ENCODE measurements at regions not wholly inside any gene's neighbourhood (a gene's known extent, or its start where the extent isn't known, plus 50 kb on each side); places are given as distances from the start of the nearest gene placed in this dataset.

GRCh38 chr6:99024089-99024488 is 76.3 kb upstream of the FBXL4 start:
- TF ChIP-seq, protein P1, sequence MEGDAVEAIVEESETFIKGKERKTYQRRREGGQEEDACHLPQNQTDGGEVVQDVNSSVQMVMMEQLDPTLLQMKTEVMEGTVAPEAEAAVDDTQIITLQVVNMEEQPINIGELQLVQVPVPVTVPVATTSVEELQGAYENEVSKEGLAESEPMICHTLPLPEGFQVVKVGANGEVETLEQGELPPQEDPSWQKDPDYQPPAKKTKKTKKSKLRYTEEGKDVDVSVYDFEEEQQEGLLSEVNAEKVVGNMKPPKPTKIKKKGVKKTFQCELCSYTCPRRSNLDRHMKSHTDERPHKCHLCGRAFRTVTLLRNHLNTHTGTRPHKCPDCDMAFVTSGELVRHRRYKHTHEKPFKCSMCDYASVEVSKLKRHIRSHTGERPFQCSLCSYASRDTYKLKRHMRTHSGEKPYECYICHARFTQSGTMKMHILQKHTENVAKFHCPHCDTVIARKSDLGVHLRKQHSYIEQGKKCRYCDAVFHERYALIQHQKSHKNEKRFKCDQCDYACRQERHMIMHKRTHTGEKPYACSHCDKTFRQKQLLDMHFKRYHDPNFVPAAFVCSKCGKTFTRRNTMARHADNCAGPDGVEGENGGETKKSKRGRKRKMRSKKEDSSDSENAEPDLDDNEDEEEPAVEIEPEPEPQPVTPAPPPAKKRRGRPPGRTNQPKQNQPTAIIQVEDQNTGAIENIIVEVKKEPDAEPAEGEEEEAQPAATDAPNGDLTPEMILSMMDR (IDR thresholded peaks at IDR 0.05 in 2 of 3, conservative IDR thresholded peaks at IDR 0.05 in 1 of 3; ENCODE audit: borderline replicate concordance in 1 of 3, insufficient read depth in 1 of 3, low read depth in 2 of 3, low read length in 2 of 3), result no peak
- TF ChIP-seq POLR2A (IDR thresholded peaks at IDR 0.05; ENCODE audit: borderline replicate concordance, extremely low read depth, insufficient read depth, insufficient read length), result no peak
- no peak for TF ChIP-seq YY1 (IDR thresholded peaks at IDR 0.05; ENCODE audit: extremely low read depth, insufficient replicate concordance, low read depth, low read length)
- no peak for TF ChIP-seq FOSL1 (IDR thresholded peaks at IDR 0.05; ENCODE audit: low read depth)
- no peak for TF ChIP-seq CEBPB (IDR thresholded peaks at IDR 0.05; ENCODE audit: low read depth)

All from HCT116 (cell line).